Fibroblast of lung (primary cell): ENCODE measurements at regions not wholly inside any gene's neighbourhood (a gene's known extent, or its start where the extent isn't known, plus 50 kb on each side); places are given as distances from the start of the nearest gene placed in this dataset.

Experiments
- CTCF ChIP-seq, 2 donors: IDR thresholded peaks in 1 of 2; conservative IDR thresholded peaks in 1 of 2; 1 replicate in 1 of 2; 2 replicates in 1 of 2; pipeline ENCODE4 v1.5.1; 2011 to 2012; ENCODE audit warnings: low read length in 2 of 2, control low read depth in 1 of 2, inconsistent platforms in 1 of 2, low read depth in 1 of 2, mild to moderate bottlenecking in 1 of 2
- EZH2 ChIP-seq: IDR thresholded peaks from 2 replicates; pipeline ENCODE4 v1.5.1; 2012; ENCODE audit warnings: low read length, control low read depth, mild to moderate bottlenecking; ENCODE audit errors: missing control alignments

DNA sequence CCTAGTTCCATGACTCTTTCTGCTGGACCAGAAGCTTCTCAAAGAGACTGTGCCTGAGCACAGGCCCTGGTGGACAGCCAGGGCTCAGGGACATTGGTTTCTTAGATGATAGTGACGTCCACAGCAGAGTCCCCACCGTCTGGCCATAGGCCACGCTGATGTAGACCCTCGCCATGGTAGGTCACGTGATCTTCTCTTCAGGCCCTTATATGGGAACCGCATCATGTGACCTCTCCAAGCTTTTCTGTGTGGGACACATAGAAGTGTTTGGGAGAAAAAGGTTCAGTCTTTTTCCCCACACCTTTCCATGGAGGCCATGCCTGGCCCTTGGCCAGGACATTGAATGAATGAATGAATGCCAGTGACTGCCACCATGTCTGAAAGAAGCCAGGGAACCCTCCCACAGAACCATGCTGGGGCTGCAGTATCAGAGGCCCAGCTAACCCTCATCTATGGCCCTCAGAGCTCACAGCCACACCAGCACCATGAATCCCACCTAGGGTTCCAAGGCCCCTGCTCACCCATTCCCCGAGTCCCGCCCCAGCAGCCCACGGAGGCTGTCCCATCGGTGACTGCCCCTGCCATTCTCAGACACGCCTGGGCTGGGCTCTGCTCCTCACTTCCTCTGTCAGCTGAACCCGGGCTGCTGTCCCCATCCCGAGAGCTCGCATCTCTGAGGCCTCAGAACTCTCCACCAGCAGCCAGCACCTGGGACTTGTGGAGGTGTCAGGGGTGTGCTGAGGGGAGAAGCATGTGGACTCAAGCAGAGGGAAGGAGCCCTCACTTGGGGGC lies 292.1 kb downstream of the ADGRD1 start:
- no peak for TF ChIP-seq CTCF (conservative IDR thresholded peaks at IDR 0.05 in 1 of 2, IDR thresholded peaks at IDR 0.05 in 1 of 2; ENCODE audit: low read depth in 1 of 2, low read length in 2 of 2)
- TF ChIP-seq EZH2, result no peak
